ENCODE measurements at regions not wholly inside any gene's neighbourhood (a gene's known extent, or its start where the extent isn't known, plus 50 kb on each side); places are given as distances from the start of the nearest gene placed in this dataset.

GRCh38 chr4:11590132-11590531, 161.4 kb upstream of the HS3ST1 start:
- no peaks in the 10 kb centered on the region for H3K9me1 ChIP-seq (ENCODE audit: control insufficient read depth, extremely low read depth, insufficient read depth, low read length)
- H3K4me3 ChIP-seq (ENCODE audit: control insufficient read depth in 2 of 3, extremely low read depth in 1 of 3, insufficient read depth in 2 of 3, low read depth in 1 of 3, low read length in 3 of 3), result no peak overlapping the region
- H3K36me3 ChIP-seq (ENCODE audit: control insufficient read depth in 2 of 2, extremely low read depth in 1 of 2, insufficient read depth in 2 of 2, low read length in 2 of 2), result no peaks in the 10 kb centered on the region
- dilution Hi-C loops (cut with MboI; ENCODE audit: extremely low pct_ligation_motif_present, low sequenced_read_pairs), result no loop called here
- H3K4me1 ChIP-seq (ENCODE audit: control insufficient read depth, extremely low read depth, insufficient read depth, low read length), result peaks cover 6% of the 10 kb centered on the region
- no peak overlapping the region for H3K27ac ChIP-seq (ENCODE audit: control insufficient read depth, insufficient read depth, low read length)
- H3K9ac ChIP-seq (ENCODE audit: control insufficient read depth, extremely low read depth, insufficient read depth, low read length), result no peak overlapping the region
- TF ChIP-seq EZH2 (IDR thresholded peaks at IDR 0.05; ENCODE audit: low read length) (no peak), CTCF (optimal IDR thresholded peaks at IDR 0.05 in 1 of 3, IDR thresholded peaks at IDR 0.05 in 1 of 3, conservative IDR thresholded peaks at IDR 0.05 in 1 of 3; ENCODE audit: extremely low read depth in 1 of 3, insufficient read depth in 2 of 3, low read length in 3 of 3) (no peak)
- DNase-seq (ENCODE audit: low read depth, low spot score), result no peak
- H2AFZ ChIP-seq (ENCODE audit: control insufficient read depth, low read length), result peak overlapping the region; percentile 4
- H3K79me2 ChIP-seq (ENCODE audit: control insufficient read depth, insufficient read depth, low read length), result no peaks in the 10 kb centered on the region
- no peak overlapping the region for H3K4me2 ChIP-seq (ENCODE audit: control insufficient read depth, extremely low read depth, insufficient read depth, low read depth, low read length)
- H4K20me1 ChIP-seq (ENCODE audit: control insufficient read depth, extremely low read depth, insufficient read depth, low read length), result no peaks in the 10 kb centered on the region
- no peaks in the 10 kb centered on the region for H3K9me3 ChIP-seq (ENCODE audit: control insufficient read depth, low read depth, low read length)
- FAIRE-seq, result no peak
- no peaks in the 10 kb centered on the region for H3K27me3 ChIP-seq (ENCODE audit: control insufficient read depth, extremely low read depth, insufficient read depth, low read length)

GRCh38 chr4:11589676-11590075, 161.0 kb upstream of the HS3ST1 start:
- Histone ChIP-seq H3K27ac (ENCODE audit: control insufficient read depth, insufficient read depth, low read length) (no peak overlapping the region), H3K4me3 (ENCODE audit: control insufficient read depth in 2 of 3, extremely low read depth in 1 of 3, insufficient read depth in 2 of 3, low read depth in 1 of 3, low read length in 3 of 3) (no peak overlapping the region), H3K27me3 (ENCODE audit: control insufficient read depth, extremely low read depth, insufficient read depth, low read length) (no peaks in the 10 kb centered on the region), H3K36me3 (ENCODE audit: control insufficient read depth in 2 of 2, extremely low read depth in 1 of 2, insufficient read depth in 2 of 2, low read length in 2 of 2) (no peaks in the 10 kb centered on the region), H3K79me2 (ENCODE audit: control insufficient read depth, insufficient read depth, low read length) (no peaks in the 10 kb centered on the region), H3K4me2 (ENCODE audit: control insufficient read depth, extremely low read depth, insufficient read depth, low read depth, low read length) (no peak overlapping the region), H3K9me1 (ENCODE audit: control insufficient read depth, extremely low read depth, insufficient read depth, low read length) (no peaks in the 10 kb centered on the region), H4K20me1 (ENCODE audit: control insufficient read depth, extremely low read depth, insufficient read depth, low read length) (no peaks in the 10 kb centered on the region), H3K9ac (ENCODE audit: control insufficient read depth, extremely low read depth, insufficient read depth, low read length) (no peak overlapping the region), H3K9me3 (ENCODE audit: control insufficient read depth, low read depth, low read length) (no peaks in the 10 kb centered on the region), H2AFZ (ENCODE audit: control insufficient read depth, low read length) (peak overlapping the region; percentile 4), H3K4me1 (ENCODE audit: control insufficient read depth, extremely low read depth, insufficient read depth, low read length) (peaks cover 6% of the 10 kb centered on the region)
- DNase-seq (ENCODE audit: low read depth, low spot score) (no peak), FAIRE-seq (peak; percentile 39)
- dilution Hi-C loops (cut with MboI; ENCODE audit: extremely low pct_ligation_motif_present, low sequenced_read_pairs), result no loop called here
- no peak for TF ChIP-seq EZH2 (IDR thresholded peaks at IDR 0.05; ENCODE audit: low read length)
- TF ChIP-seq CTCF (optimal IDR thresholded peaks at IDR 0.05 in 1 of 3, IDR thresholded peaks at IDR 0.05 in 1 of 3, conservative IDR thresholded peaks at IDR 0.05 in 1 of 3; ENCODE audit: extremely low read depth in 1 of 3, insufficient read depth in 2 of 3, low read length in 3 of 3), result no peak

Measured in keratinocyte (primary cell).